HG03066 (cell line): ENCODE measurements at regions not wholly inside any gene's neighbourhood (a gene's known extent, or its start where the extent isn't known, plus 50 kb on each side); places are given as distances from the start of the nearest gene placed in this dataset.

ENCODE experiments used
- ATAC-seq: cut with Tn5 transposase; IDR thresholded peaks from one replicate; pipeline ENCODE4 v1.9.1; 2021; ENCODE audit warnings: low read depth; ENCODE audit not compliant: unreplicated experiment

DNA sequence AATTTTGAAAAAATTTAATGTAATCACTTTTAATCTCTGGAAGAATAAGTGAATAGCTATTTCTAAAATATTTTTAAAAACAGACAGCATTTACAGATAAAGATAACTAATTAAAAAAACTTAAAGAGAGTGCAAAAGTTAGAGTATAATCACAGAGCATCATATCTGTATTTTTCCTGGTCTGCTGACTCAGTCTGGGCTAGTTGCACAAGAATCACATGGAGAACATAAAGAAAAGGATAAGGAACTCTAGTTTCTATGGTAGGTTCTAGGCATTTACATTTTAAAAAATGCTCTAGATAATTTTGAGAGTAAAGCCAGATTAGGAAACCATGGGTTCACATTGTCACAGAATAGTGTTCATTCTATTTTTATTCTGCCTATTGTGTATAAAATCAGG is 347.4 kb downstream of the PSAT1 start:
- ATAC-seq, result no peak

GRCh38 chr9:78654324-78654723 is 357.4 kb downstream of the PSAT1 start:
- ATAC-seq, result no peak

DNA sequence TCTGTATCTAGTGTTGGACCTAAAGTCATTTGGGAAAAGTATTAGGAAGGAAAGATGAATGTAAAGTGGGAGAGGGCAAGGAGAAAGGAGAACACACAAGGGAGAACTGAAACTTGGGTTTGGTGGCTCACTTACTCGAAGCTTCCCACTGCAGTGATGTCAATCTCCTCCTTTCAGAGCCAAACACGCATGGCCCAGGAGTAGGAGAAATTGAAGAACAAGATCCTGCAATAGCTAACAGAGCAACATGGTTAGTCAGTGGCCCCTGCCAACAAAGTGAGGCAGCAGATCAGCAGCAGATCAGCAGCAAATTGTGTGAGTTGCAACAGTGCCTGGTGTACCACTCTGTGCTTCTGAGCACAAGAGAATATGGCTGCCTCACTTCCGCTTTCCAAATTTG is 366.4 kb downstream of the PSAT1 start:
- ATAC-seq, result no peak

DNA sequence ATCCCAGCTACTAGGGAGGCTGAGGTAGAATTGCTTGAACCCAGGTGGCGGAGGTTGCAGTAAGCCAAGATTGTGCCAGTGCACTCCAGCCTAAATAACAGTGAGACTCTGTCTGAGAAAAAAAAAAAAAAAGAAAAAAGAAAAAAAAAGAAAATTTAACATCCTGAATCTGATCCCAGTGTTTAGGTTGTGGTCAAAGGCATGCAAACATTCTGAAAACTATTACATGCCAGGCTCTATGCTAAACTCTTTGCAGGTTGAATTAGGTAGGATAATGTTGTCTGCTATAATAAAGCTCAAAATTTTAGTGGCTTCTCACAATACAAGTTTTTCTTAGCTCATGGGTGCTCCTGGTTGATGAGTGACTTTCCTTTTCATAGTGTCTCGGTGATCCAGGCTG is 367.4 kb downstream of the PSAT1 start:
- no peak for ATAC-seq

DNA sequence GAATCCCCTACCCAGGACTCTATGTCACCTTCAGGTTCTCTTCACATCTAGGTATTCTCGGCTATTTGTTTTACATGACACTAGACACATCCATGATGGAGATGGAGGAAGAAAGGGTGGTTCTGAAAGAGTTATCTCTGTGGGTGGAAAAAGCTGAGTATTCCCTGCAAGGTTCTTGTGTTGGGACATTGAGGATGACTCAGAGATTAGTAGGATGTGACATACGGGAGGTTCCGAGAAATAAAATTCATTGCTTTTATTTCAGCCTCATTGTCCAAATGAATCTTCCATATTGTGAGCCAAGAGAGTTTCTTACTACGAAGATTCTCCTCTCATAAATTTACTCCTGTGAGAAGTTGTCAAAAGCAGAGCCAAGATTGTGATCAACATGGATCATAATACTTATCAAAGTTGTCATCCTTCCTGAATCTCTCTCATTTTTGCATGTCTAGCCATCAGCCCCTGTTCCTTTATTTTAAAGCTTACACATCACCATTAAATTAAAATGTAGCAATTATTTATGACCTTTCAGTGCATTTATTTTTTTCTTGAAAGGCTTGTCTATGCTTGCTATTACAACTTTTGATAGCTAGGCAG is 370.0 kb downstream of the PSAT1 start:
- no peak for ATAC-seq

DNA sequence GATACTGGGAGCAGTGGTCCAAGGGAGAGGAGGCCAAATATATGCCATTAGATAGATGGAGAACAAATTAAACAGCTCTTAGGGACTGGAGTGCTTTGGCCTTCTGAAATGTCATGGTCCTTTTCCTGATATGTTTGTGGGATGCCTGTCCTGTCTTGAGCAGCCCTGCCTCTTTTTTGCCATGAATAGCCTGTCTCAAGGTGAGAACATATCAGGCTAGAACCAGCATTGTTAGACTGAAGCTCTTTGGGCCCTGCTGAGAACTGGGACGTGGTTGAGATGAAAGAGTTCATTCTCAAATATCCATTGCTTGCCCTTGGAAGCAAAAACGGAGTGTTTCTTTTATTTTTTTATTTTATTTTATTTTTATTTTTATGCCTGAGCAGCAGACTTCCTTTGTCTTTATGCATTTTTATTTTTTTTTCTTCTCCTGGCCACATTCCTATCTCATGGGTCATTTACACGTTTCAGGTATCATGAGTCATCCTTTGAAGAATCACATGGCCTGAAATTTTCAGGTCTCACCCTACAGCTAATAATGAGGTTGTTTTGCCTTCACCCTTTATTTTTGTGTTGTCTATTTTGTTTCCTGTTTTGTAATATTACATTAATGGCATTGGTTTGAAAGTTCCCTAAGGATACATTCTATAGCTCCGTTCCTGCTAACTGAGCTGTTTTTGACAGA is 371.4 kb downstream of the PSAT1 start:
- no peak for ATAC-seq

DNA sequence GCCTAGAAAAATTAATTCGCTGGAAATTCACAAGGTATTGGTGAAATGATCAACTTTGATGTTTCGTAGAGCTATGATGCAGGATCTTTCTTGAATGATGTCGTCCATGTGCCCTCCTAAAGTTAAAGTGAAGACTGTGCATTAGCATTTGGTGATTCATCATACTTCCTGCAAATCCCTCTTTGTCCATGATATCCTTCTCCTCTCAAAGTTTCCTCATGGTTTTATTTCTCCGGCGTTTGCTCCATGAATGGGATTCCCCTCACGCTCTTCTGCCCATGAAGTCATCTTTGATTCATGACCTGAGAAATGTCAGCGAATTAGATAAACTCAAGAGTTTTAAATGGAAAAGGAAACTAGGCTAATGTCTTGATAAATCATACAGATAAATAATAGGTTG is 372.7 kb downstream of the PSAT1 start:
- ATAC-seq, result no peak

DNA sequence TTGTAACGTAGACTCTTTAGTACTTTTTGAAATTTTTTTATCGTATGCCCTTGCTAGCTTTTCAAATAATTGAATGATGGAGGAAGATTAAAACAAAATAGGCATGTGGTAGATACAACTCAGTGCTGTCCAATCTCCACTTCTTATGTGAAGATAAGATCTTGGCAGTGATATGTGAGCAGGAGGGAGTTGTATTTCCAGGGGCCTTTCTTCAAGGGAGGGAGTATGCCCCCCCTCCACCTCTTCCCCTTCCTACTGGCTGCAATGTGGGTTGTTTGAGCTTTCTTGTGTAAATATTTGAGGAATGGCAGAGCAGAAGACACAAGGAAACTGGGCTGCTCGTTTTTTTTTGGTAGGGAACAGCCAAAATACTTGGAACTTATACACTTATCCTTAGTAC is 374.9 kb downstream of the PSAT1 start:
- ATAC-seq, result no peak

GRCh38 chr9:78674874-78675273 is 377.9 kb downstream of the PSAT1 start:
- no peak for ATAC-seq

DNA sequence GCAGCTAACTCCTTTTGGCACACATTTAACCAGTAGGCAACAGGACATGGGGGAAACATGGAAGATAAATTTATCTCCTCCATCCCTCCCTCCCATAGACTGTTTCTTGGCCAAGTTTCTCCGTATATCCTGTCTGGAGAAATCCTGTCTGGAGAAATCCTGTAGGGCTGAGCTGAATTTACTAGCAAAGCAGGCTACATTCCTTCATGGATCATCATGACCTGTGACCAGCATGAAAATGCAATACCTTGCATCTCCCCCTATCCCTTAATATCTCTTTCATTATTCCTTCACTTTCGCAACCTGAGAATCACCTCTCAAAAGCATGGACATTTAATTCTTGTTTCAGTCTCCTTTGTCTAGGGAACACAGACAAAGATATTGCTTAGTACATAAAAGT is 379.1 kb downstream of the PSAT1 start:
- no peak for ATAC-seq

DNA sequence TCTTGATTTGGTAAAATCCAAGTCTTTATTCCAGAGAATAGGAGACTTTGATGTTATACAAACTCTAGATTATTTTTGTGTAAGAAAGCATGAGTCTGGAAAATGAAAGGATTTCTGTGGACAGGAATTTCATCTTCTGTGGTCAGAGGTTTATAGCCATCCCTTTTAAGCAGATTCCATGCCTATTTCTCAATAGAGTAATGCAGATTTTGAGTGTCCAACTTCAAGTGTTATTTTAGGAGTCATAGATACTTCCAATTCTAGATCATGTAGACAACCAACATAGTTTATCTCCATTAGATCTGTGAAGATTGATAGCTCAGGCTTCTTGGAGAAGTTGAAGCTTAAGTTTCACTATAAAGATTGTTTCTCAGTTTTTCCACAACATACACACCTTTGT is 379.7 kb downstream of the PSAT1 start:
- ATAC-seq, result no peak

GRCh38 chr9:78677326-78677725 is 380.4 kb downstream of the PSAT1 start:
- ATAC-seq, result no peak

GRCh38 chr9:78678877-78679276 is 382.0 kb downstream of the PSAT1 start:
- no peak for ATAC-seq

- ATAC-seq, result no peak
These were observed 383.3 kb downstream of the PSAT1 start for GRCh38 chr9:78680196-78680595.

- ATAC-seq, result no peak
These were observed 385.3 kb downstream of the PSAT1 start for GRCh38 chr9:78682216-78682615.

- no peak for ATAC-seq
These were observed 388.5 kb downstream of the PSAT1 start for GRCh38 chr9:78685471-78685870.

DNA sequence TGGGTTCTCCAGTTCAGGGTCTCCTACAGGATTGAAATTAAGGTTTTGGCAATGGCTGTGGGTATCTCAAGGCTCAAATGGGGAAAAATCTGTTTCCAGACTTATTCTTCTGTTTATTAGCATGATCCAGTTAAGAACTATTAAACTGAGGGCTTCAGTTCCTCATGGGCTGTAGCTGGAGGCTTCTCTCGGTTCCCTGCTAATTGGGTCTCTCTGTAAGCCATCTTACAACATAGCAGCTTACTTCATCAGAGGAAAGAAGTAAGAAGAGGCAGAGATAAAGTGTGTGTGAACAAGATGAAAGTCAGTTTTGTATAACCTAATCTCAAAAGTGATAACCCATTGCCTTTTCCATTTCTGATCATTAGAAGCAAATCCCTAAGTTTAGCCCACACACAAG is 391.9 kb downstream of the PSAT1 start:
- no peak for ATAC-seq

GRCh38 chr9:78691542-78691941 is 394.6 kb downstream of the PSAT1 start:
- no peak for ATAC-seq

DNA sequence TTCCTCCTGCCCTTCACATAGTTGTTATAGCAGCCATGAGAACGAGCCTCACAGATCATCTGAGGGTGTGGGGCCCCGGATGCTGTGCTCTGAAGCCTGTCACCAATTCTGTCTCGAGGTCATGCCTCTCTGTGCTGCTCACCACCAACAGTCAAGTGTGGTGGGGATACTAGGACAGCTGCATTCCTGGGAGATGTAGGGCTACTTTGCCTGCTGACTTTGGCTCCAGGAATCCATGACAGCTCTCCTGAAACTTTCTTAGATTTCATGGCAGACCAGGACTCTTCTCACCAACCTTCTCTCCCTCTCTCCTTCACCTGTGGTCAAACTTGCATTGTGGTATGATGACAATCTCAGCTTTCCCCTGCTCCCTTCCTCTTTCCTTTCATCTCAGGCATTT is 395.9 kb downstream of the PSAT1 start:
- no peak for ATAC-seq

DNA sequence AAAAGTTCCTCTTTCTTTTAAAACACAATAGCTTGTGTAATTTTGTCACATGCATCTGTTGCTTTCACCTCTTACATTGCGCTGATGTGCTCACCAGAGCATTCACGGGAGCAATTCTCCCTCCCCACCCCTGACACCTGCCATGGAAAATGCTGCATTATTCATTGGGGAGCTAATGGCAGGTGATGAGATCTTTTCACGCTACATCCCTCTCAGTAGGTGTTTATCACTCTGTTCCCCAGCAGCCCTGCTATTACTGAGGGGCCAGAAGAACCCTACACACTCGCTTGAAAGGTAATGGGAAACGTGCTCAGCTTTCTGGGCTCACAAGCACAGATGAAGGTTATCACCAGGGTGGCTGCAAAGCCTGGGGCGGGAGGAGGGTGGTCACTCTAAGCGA is 398.0 kb downstream of the PSAT1 start:
- no peak for ATAC-seq

GRCh38 chr9:78695519-78695918 is 398.6 kb downstream of the PSAT1 start:
- no peak for ATAC-seq

GRCh38 chr9:78697618-78698017 is 400.7 kb downstream of the PSAT1 start:
- ATAC-seq, result no peak

GRCh38 chr9:78698371-78698770 is 401.4 kb downstream of the PSAT1 start:
- no peak for ATAC-seq
